ENCODE measurements at regions not wholly inside any gene's neighbourhood (a gene's known extent, or its start where the extent isn't known, plus 50 kb on each side); places are given as distances from the start of the nearest gene placed in this dataset.

- FAIRE-seq (no peak), DNase-seq (ENCODE audit: insufficient read length, low spot score) (no peak)
Measured at GRCh38 chr1:5718831-5719632, 273.2 kb downstream of the NPHP4 start.

- no peak for FAIRE-seq
- no peak for DNase-seq (ENCODE audit: insufficient read length, low spot score)
Measured at GRCh38 chr1:5717031-5717682, 275.1 kb downstream of the NPHP4 start.

- FAIRE-seq = no peak
- DNase-seq (ENCODE audit: insufficient read length, low spot score) = no peak
Measured at GRCh38 chr1:5716126-5716525, 276.1 kb downstream of the NPHP4 start.

GRCh38 chr1:5713101-5714010 is 278.9 kb downstream of the NPHP4 start:
- no peak for FAIRE-seq

DNA sequence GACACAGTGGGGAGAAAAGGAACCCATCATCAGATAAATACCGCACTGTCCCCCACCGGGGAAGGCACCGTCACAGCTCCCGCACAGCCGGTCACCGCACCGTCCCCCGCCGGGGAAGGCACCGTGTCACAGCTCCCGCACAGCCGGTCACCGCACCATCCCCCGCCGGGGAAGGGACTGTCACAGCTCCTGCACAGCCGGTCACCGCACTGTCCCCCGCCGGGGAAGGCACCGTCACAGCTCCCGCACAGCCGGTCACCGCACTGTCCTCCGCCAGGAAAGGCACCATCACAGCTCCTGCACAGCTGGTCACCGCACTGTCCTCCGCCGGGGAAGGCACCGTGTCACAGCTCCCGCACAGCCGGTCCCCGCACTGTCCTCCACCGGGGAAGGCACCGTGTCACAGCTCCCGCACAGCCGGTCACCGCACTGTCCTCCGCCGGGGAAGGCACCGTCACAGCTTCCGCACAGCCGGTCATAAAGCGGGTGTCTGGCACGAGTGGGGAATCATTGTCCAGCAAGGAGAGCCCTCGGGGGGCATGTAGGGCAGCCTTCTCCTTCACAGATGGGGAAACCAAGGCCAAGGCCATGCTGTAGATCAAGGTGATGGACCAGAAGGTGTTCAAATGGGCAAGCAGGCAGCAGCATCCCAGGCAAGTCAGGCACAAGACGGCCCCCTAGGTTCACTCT is 280.1 kb downstream of the NPHP4 start:
- FAIRE-seq (no peak), DNase-seq (ENCODE audit: insufficient read length, low spot score) (no peak)

More at GRCh38 chr1:5713101-5714010, 278.9 kb downstream of the NPHP4 start:
- no peak for DNase-seq (ENCODE audit: insufficient read length, low spot score)

DNA sequence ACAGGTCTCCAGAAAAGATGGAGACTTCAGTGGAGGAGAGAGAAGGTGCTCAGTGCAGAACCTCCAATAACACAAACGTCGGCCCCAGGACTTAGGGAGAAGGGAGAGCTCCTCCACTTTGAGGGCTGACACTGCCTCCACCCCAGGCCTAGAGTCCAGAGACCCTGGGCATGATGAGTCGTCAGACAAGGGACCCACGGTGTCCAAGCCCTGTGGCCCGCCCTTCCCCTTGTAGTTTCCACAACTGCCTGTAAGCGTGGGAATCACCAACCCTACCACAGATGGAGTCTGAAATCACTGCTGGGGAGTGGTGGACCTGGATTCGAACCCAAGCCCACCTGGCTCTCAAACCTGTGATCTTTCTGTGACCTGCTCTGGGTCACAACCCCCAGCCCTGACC is 281.1 kb downstream of the NPHP4 start:
- DNase-seq (ENCODE audit: insufficient read length, low spot score) (no peak), FAIRE-seq (no peak)

- DNase-seq (ENCODE audit: insufficient read length, low spot score) (no peak), FAIRE-seq (no peak)
Measured at GRCh38 chr1:5709976-5710375, 282.2 kb downstream of the NPHP4 start.

GRCh38 chr1:5709461-5709975 is 282.7 kb downstream of the NPHP4 start:
- no peak for DNase-seq (ENCODE audit: insufficient read length, low spot score)
- no peak for FAIRE-seq

GRCh38 chr1:5708346-5709245 is 283.6 kb downstream of the NPHP4 start:
- FAIRE-seq (no peak), DNase-seq (ENCODE audit: insufficient read length, low spot score) (no peak)

- no peak for DNase-seq (ENCODE audit: insufficient read length, low spot score)
- FAIRE-seq = no peak
Measured at GRCh38 chr1:5707566-5708345, 284.5 kb downstream of the NPHP4 start.

GRCh38 chr1:5706239-5706638 is 286.0 kb downstream of the NPHP4 start:
- no peak for FAIRE-seq

GRCh38 chr1:5705751-5706150 is 286.5 kb downstream of the NPHP4 start:
- DNase-seq (ENCODE audit: insufficient read length, low spot score) (no peak), FAIRE-seq (no peak)

More at GRCh38 chr1:5706239-5706638, 286.0 kb downstream of the NPHP4 start:
- no peak for DNase-seq (ENCODE audit: insufficient read length, low spot score)

GRCh38 chr1:5704561-5705514 is 287.4 kb downstream of the NPHP4 start:
- DNase-seq (ENCODE audit: insufficient read length, low spot score) (no peak), FAIRE-seq (no peak)

DNA sequence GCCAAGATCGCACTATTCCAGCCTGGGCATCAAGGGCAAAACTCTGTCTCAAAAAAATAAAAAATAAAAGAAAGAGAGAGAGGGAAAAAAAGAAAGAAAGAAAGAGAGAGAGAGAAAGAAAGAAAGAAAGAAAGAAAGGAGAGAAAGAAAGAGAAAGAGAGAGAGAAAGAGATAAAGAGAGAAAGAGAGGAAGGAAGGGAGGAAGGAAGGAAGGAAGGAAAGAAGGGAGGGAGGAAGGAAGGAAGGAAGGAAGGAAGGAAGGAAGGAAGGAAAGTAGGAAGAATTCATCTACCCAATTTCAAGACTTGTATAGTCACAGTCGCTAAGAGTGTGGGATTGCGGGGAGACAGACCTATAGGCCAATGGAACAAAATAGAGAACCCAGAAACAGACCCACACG is 290.6 kb downstream of the NPHP4 start:
- no peak for FAIRE-seq
- no peak for DNase-seq (ENCODE audit: insufficient read length, low spot score)

- no peak for FAIRE-seq
- no peak for DNase-seq (ENCODE audit: insufficient read length, low spot score)
Measured at GRCh38 chr1:5693568-5693967, 298.7 kb downstream of the NPHP4 start.

DNA sequence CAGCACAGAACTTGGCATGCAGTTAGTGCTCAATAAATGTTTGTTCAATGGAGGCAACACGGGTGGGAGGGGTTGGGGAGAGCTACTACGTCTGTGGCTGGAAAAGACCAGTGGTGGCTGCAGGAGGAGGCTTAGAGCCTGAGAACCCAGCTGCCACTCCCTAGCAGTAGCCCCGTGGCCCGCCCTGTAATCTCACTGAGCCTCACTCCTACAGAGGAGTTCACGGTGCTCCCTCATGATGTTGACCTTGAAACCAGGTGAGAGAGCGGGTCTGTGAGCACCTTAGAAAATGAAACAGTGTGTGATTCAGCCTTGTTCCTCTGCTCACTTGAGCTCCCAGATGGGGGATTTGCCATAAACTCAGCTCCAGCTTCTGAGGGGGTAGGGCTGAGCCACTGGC is 299.6 kb downstream of the NPHP4 start:
- no peak for FAIRE-seq
- no peak for DNase-seq (ENCODE audit: insufficient read length, low spot score)

GRCh38 chr1:5691795-5692509 is 300.3 kb downstream of the NPHP4 start:
- DNase-seq (ENCODE audit: insufficient read length, low spot score) (no peak), FAIRE-seq (no peak)

Measured in GM19239 (cell line).